CD14-positive monocyte (primary cell): ENCODE measurements at regions not wholly inside any gene's neighbourhood (a gene's known extent, or its start where the extent isn't known, plus 50 kb on each side); places are given as distances from the start of the nearest gene placed in this dataset.

ENCODE experiments used
- DNase-seq, 3 donors: peaks; one replicate each; pipeline ENCODE4 v3.0.0-alpha.2; 2011 to 2022
- H2AFZ ChIP-seq: 2 replicates; pipeline ENCODE4 v1.6.0; 2012; ENCODE audit warnings: mild to moderate bottlenecking, low read depth, low read length, inconsistent platforms; ENCODE audit not compliant: insufficient read depth, poor library complexity, severe bottlenecking
- H3K27ac ChIP-seq, 2 donors: 1 replicate in 1 of 2; 2 replicates in 1 of 2; pipeline ENCODE4 v1.5.1; 2012 to 2013; ENCODE audit warnings: low read length in 2 of 2, control low read depth in 1 of 2, inconsistent platforms in 1 of 2, low read depth in 1 of 2, mild to moderate bottlenecking in 1 of 2
- H3K27me3 ChIP-seq, 2 donors: one replicate each; pipeline versions ENCODE4 v1.6.0 to v1.6.1; 2011 to 2013; ENCODE audit warnings: low read length in 2 of 2; ENCODE audit not compliant: control insufficient read depth in 2 of 2, insufficient read depth in 2 of 2
- H3K36me3 ChIP-seq, 2 donors: replicated peaks in 1 of 2; 1 replicate in 1 of 2; 2 replicates in 1 of 2; pipeline versions ENCODE4 v1.5.1 to v1.6.1; 2012 to 2013; ENCODE audit warnings: low read length in 2 of 2, control low read depth in 1 of 2, inconsistent platforms in 1 of 2, mild to moderate bottlenecking in 1 of 2; ENCODE audit not compliant: insufficient read depth in 2 of 2, control insufficient read depth in 1 of 2
- H3K4me1 ChIP-seq, 2 donors: 1 replicate in 1 of 2; 2 replicates in 1 of 2; pipeline versions ENCODE4 v1.5.1 to v1.6.1; 2012 to 2013; ENCODE audit warnings: low read length in 2 of 2, control low read depth in 1 of 2, inconsistent platforms in 1 of 2, mild to moderate bottlenecking in 1 of 2, moderate library complexity in 1 of 2; ENCODE audit not compliant: insufficient read depth in 2 of 2, control insufficient read depth in 1 of 2
- H3K4me2 ChIP-seq: replicated peaks from 2 replicates; pipeline ENCODE3; 2012; ENCODE audit warnings: low read length, moderate library complexity, mild to moderate bottlenecking; ENCODE audit not compliant: poor library complexity, severe bottlenecking; ENCODE audit errors: extremely low read depth
- H3K4me3 ChIP-seq, 3 experiments: fragments of 200-600 bp in 1 of 3; sonication (generic) in 1 of 3; replicated peaks in 1 of 3; 1 replicate in 2 of 3; 2 replicates in 1 of 3; pipeline ENCODE4 v1.5.1; 2011 to 2013; ENCODE audit warnings: low read length in 3 of 3, mild to moderate bottlenecking in 3 of 3, control low read depth in 2 of 3, low read depth in 2 of 3, inconsistent platforms in 1 of 3, moderate library complexity in 1 of 3
- H3K79me2 ChIP-seq: 2 replicates; pipeline ENCODE4 v1.6.0; 2012; ENCODE audit warnings: mild to moderate bottlenecking, control low read depth, inconsistent platforms, low read length, moderate library complexity; ENCODE audit not compliant: insufficient read depth
- H3K9ac ChIP-seq: 2 replicates; pipeline ENCODE4 v1.6.0; 2017; ENCODE audit warnings: low read length, mild to moderate bottlenecking; ENCODE audit not compliant: insufficient read depth, poor library complexity, severe bottlenecking
- H3K9me3 ChIP-seq, 2 donors: replicated peaks in 1 of 2; 1 replicate in 1 of 2; 2 replicates in 1 of 2; pipeline versions ENCODE4 v1.5.1 to v1.6.1; 2012 to 2013; ENCODE audit warnings: low read length in 2 of 2, control low read depth in 1 of 2; ENCODE audit not compliant: control insufficient read depth in 1 of 2, insufficient read depth in 1 of 2
- H4K20me1 ChIP-seq: 2 replicates; pipeline ENCODE4 v1.6.0; 2012; ENCODE audit warnings: mild to moderate bottlenecking, low read length, control low read depth, moderate library complexity; ENCODE audit not compliant: insufficient read depth
- H3K27ac Mint-ChIP-seq, 7 donors: one replicate each; pipeline ENCODE4 v1.8.0; 2020; ENCODE audit warnings: mild to moderate bottlenecking in 7 of 7, mixed read lengths in 7 of 7, moderate library complexity in 6 of 7, inconsistent platforms in 2 of 7
- H3K27me3 Mint-ChIP-seq, 3 donors: one replicate each; pipeline ENCODE4 v1.8.0; 2021 to 2022; ENCODE audit warnings: low read depth in 3 of 3, mild to moderate bottlenecking in 3 of 3, mixed read lengths in 3 of 3, moderate library complexity in 3 of 3, inconsistent platforms in 1 of 3
- H3K36me3 Mint-ChIP-seq, 2 donors: one replicate each; pipeline ENCODE4 v1.8.0; 2020; ENCODE audit warnings: mixed read lengths in 2 of 2, inconsistent platforms in 1 of 2, mild to moderate bottlenecking in 1 of 2
- H3K4me1 Mint-ChIP-seq: one replicate; pipeline ENCODE4 v1.8.0; 2020; ENCODE audit warnings: mild to moderate bottlenecking, mixed read lengths
- H3K4me3 Mint-ChIP-seq, 2 donors: one replicate each; pipeline ENCODE4 v1.8.0; 2020; ENCODE audit warnings: mild to moderate bottlenecking in 2 of 2, mixed read lengths in 2 of 2, moderate library complexity in 1 of 2
- H3K9me3 Mint-ChIP-seq, 7 donors: one replicate each; pipeline ENCODE4 v1.8.0; 2020 to 2022; ENCODE audit warnings: mixed read lengths in 7 of 7, mild to moderate bottlenecking in 6 of 7, moderate library complexity in 6 of 7, inconsistent platforms in 2 of 7
- CTCF ChIP-seq: fragments of 200-600 bp; IDR thresholded peaks from one replicate; pipeline ENCODE4 v1.8.0; 2022; ENCODE audit warnings: antibody characterized with exemption, mild to moderate bottlenecking
- WGBS: methylation state at CpG from one replicate; pipeline ENCODE4 v1.1.5; 2013; ENCODE audit warnings: missing lambda C conversion rate; ENCODE audit not compliant: insufficient coverage; 5-methylcytosine and 5-hydroxymethylcytosine counted together
- intact Hi-C, 2 donors: fragments of 100-400 bp; cut with micrococcal nuclease; formaldehyde crosslinking; loops; one replicate each; pipeline versions ENCODE4 v1.15.0 to v1.15.1; 2023

- no peak for TF ChIP-seq CTCF
- no peaks in the 10 kb centered on the region for H4K20me1 ChIP-seq
- WGBS, result 94% methylated on average over 2 of the region's 3 CpGs
- Mint-ChIP-seq H3K27ac (no peak overlapping the region), H3K4me3 (no peak overlapping the region), H3K36me3 (no peaks in the 10 kb centered on the region), H3K27me3 (no peaks in the 10 kb centered on the region), H3K4me1 (no peaks in the 10 kb centered on the region), H3K9me3 (peaks cover 0 to 10% (median 2%) of the 10 kb centered on the region in 7 donors)
- no peak for DNase-seq
- H3K27me3 ChIP-seq, result no peaks in the 10 kb centered on the region
- no peak overlapping the region for H3K4me2 ChIP-seq
- no peak overlapping the region for H3K9ac ChIP-seq
- no peaks in the 10 kb centered on the region for H3K36me3 ChIP-seq
- intact Hi-C loops, result no loop called here
- no peak overlapping the region for H3K4me3 ChIP-seq
- H2AFZ ChIP-seq, result no peak overlapping the region
- H3K79me2 ChIP-seq, result no peaks in the 10 kb centered on the region
- no peaks in the 10 kb centered on the region for H3K4me1 ChIP-seq
- H3K27ac ChIP-seq, result no peak overlapping the region
- peaks cover 0 to 3% of the 10 kb centered on the region in 2 donors for H3K9me3 ChIP-seq
Observed at GRCh38 chr2:152874955-152875354, 156.5 kb downstream of the ARL6IP6 start.

GRCh38 chr2:152870239-152870638 lies 151.8 kb downstream of the ARL6IP6 start:
- Mint-ChIP-seq H3K9me3 (peaks cover 0 to 2% (median 2%) of the 10 kb centered on the region in 7 donors), H3K36me3 (no peaks in the 10 kb centered on the region), H3K4me1 (no peaks in the 10 kb centered on the region), H3K4me3 (no peak overlapping the region), H3K27ac (no peak overlapping the region), H3K27me3 (no peaks in the 10 kb centered on the region)
- H3K36me3 ChIP-seq, result no peaks in the 10 kb centered on the region
- no peak for DNase-seq
- WGBS, result 94% methylated on average over 2 of the region's 4 CpGs
- no peaks in the 10 kb centered on the region for H3K4me1 ChIP-seq
- intact Hi-C loops, result no loop called here
- H3K79me2 ChIP-seq, result no peaks in the 10 kb centered on the region
- no peaks in the 10 kb centered on the region for H3K9me3 ChIP-seq
- no peaks in the 10 kb centered on the region for H3K27me3 ChIP-seq
- no peak overlapping the region for H3K27ac ChIP-seq
- no peak for TF ChIP-seq CTCF
- no peaks in the 10 kb centered on the region for H4K20me1 ChIP-seq
- no peak overlapping the region for H3K9ac ChIP-seq
- no peak overlapping the region for H3K4me2 ChIP-seq
- H3K4me3 ChIP-seq, result no peak overlapping the region
- no peak overlapping the region for H2AFZ ChIP-seq
